Medulla oblongata (tissue), 1 donor: ENCODE measurements at regions not wholly inside any gene's neighbourhood (a gene's known extent, or its start where the extent isn't known, plus 50 kb on each side); places are given as distances from the start of the nearest gene placed in this dataset.
A peak's percentile ranks its signal among the peaks of the same experiment; 100 is the strongest.
"Not testable (repeated sequence)": the region's sequence is repeated elsewhere in the genome, so short reads cannot be mapped to it uniquely, and the experiment has no call there.

Source experiments
- DNase-seq: peaks from one replicate; pipeline ENCODE4 v3.0.0-alpha.2; 2015; ENCODE audit errors: extremely low spot score

DNA sequence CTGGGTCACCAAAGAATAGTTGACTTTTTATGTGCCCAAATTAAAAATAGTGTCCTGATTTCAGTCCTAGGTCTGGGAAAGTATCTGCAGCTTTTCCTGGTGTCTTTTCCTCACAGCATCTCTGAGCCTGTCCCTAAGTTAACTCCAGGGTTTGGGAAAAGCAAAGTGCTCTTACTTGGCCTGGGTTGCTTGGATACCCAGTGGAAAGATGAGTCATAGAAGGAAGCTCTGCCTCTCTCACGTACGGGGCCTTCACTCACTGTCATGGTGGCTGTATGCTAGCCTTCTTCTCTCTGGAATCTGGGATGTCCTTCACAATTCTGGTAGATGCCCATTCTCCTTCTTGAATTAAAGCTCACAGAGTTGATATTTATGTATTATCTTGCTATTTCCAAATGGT lies 607.3 kb downstream of the ANKRD50 start:
- no peak for DNase-seq

GRCh38 chr4:124111411-124111810 lies 601.1 kb downstream of the ANKRD50 start:
- no peak for DNase-seq

DNA sequence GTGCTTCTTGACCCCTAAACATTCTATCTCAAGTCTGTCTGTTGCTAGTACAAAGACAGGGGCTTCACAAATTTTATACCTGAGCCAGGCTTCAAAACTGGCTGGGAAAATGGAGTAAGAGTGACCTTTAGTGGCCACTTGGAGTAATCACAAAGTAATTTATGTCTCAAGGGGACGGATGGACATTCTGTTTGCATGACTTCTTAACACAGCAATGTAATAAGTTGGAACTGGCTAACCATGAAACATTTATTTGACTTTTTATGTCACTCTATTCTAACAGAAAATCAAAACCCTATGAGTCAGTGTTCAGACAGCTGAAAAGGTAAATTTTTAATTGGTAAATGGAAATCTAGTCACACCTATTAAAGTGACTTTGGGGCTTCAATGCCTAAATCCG lies 600.6 kb downstream of the ANKRD50 start:
- peak; percentile 69 for DNase-seq

DNA sequence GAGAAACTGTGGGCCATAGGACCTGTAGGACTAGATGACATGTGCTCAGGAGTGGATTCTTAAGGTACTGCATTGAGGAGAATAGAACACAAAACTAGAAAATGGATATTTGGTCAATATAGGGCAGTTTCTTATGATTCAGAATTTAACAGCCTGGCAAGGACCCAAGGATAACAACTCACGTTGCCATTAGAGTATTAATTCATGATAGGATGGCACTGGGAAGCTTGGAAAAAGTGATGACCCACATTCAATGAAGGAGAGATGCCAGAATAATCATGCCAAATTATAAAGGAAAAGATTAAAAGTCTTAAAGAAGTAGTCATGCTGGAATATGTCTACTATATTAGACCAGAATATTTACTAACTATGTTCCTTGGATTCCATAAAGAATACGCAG lies 594.5 kb downstream of the ANKRD50 start:
- no peak for DNase-seq

DNA sequence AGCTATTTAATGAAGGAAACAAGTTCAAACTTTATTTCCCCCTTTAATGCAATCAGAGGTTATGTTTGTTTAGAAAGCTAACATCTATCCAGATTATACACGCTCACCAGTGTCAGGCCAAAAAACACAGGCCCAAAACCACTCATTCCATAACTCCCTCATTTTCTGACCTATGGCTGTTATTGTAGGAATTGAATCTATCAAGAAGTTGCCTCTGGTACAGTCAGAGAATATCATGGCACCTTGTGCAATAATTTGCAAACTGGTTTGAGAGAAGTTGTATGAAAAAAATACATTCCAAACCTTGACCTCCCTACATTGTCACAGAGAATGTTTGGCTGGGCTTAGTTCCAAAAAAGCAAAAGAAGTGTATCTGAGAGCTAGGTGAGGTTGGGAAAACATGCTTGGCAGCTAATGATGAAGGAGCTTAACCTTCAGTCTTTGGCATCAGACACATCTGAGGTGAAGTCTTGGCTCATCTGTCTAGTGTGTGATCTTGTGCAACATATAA lies 591.0 kb downstream of the ANKRD50 start:
- no peak for DNase-seq

DNA sequence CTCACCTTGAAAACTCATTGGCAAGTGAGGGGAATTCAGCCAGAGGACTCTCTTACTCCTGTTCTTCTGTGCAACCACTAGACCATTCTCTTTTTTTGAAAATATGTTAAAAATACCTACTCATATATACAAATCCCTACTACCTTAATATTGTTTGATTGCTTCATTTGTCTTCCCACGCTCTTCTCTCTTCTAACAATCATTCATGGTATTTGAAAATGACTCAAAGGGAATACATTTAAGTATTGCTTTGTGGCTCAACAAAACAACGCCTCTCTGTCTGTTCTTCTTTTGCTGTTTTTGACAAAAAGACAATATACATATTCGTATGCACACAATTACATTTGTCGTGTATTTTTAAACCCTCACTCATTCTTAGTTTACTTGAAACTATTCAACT lies 589.4 kb downstream of the ANKRD50 start:
- DNase-seq: no peak

DNA sequence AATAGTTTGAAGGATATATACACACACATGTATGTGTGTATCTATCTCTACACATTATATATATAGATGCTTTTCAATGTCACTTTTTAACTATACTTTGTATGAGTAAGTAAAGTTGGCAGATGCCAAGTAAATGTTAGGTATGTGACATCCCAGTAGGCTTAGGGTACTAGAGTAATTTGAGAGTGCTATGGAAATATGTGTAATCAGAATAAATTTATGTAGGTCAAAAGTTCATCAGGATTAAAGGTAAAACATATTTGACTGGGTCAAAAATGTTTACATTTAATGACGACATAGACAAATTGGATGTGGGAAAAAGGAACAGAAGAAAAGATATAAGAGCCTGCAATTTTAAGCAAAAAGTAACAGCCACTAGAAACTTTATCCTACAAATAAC lies 588.8 kb downstream of the ANKRD50 start:
- DNase-seq: no peak

GRCh38 chr4:124131324-124131723 lies 581.2 kb downstream of the ANKRD50 start:
- DNase-seq: not testable (repeated sequence)

DNA sequence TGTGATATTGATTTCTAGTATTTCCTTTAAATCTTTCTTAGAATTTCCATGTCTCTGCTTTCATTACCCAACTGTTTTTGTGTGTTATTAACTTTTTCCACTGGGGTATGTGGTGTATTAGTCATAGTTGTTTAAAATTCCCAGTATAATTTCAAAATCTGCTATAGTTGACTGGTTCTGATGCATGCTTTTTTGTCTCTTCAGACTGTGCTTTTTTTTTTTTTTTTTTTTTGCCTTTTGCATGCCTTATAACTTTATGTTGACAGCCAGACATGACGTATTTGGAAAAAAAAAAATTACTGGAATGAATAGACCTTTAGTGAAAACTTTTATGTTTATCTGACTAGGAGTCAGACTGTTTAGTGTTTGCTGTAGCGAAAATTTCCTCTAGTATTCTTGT lies 580.4 kb downstream of the ANKRD50 start:
- DNase-seq: no peak

- no peak for DNase-seq
These were observed 578.8 kb downstream of the ANKRD50 start for GRCh38 chr4:124133753-124134152.

GRCh38 chr4:124135409-124135813 lies 577.1 kb downstream of the ANKRD50 start:
- no peak for DNase-seq

- no peak for DNase-seq
These were observed 573.5 kb downstream of the ANKRD50 start for GRCh38 chr4:124139044-124139443.

GRCh38 chr4:124143632-124144031 lies 568.9 kb downstream of the ANKRD50 start:
- no peak for DNase-seq

GRCh38 chr4:124144238-124144654 lies 568.3 kb downstream of the ANKRD50 start:
- peak; percentile 27 for DNase-seq

- DNase-seq: no peak
These were observed 566.5 kb downstream of the ANKRD50 start for GRCh38 chr4:124146068-124146467.

DNA sequence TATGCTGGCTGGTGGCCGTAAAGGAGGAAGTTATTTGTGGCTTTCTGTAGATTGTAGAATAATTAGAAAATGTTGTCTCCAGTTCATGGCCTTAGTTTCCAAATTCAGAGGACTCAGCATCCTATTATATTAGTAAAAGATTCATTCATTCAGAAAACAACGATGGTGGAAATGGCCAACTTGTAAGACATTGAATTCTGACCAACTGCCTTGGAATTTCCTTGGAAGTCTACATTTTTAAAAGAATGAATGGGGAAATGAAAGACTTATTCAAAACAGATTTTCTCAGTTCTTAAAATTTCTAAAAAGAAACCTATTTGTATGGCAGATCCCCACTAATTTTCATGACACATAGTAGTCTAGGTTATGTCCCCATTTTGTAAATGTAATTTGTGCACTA lies 561.5 kb downstream of the ANKRD50 start:
- no peak for DNase-seq

GRCh38 chr4:124152132-124152531 lies 560.4 kb downstream of the ANKRD50 start:
- DNase-seq: no peak

- DNase-seq: no peak
These were observed 557.3 kb downstream of the ANKRD50 start for GRCh38 chr4:124155239-124155638.

DNA sequence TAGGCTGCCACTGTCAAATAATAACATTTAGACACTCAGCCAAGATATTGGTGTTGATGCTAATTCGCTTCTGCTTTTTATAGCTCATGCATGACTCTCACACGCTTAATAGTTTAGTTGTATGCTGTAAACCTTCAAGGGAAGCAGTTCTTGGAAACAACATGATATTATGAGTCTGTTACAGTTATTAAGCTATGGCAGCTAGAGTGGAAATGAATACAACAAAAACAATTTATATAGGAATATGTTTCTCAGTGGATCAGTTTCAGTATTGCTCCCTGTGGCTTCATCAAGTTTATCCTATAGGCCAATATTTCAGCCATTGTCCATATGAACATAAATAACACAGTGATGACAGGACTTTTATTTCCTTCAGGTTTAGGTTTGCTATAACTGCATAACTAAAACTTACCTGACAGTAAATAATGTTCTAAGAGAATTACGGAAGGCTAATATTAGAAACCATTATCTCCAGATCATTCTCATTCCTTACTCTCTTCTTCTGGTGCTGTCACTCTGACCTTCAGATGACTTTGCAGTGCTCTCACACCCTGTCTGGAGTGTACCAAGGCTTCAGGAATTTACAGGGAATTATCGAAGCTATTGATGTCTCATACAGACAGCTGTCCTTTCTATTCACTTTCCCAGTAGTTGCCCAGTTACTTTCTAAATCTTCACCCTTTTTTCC lies 555.0 kb downstream of the ANKRD50 start:
- DNase-seq: no peak

DNA sequence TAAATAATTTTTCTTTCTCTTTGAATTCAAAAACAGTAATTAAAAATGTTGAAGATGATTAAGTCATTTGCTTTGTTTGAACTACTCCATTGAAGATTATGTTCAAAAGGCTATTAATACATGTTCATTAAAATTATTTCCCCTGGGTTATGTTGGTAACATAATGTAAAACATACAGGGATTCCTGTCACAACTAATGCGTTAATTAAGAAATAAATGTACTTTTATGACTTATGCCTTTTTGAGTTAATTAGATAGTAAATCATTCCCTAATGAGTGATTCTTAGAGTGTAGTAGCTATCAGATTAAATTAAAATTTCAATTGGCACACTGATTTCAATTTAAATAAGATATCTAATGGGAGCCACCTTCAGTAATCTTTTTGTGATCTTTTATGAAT lies 549.1 kb downstream of the ANKRD50 start:
- no peak for DNase-seq

DNA sequence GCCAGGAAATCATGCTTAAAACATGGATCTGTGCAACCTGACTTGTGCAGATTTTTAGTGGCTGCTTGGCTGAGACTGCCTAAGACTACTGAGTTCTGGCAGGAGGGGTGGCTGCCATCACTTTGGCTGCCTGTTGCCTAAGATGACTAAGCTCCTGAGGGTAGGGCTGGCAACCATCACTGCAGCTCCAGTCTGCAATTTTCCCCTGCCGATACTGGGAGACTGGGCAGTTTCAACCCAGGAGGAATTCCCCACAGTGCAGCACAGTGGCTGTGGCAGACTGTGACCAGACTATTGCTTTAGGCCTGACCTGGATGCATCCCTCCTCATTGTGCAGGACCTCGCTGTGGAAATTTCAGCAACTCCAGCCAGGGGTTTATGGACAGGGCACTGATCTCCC lies 544.9 kb downstream of the ANKRD50 start:
- no peak for DNase-seq

DNA sequence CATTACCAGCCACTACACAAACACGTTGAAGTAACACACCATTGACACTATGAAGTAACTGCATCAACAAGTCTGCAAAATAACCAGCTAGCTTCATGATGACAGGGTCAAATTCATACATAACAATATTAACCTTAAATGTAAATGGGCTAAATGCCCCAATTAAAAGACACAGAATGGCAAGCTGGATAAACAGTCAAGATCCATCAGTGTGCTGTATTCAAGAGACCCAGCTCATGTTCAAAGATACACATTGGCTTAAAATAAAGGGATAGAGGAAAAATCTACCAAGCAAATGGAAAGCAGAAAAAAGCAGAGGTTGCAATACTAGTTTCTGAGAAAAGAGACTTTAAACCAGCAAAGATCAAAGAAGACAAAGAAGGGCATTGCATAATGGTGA lies 543.0 kb downstream of the ANKRD50 start:
- not testable (repeated sequence) for DNase-seq

- no peak for DNase-seq
These were observed 538.6 kb downstream of the ANKRD50 start for GRCh38 chr4:124173912-124174311.
